DND-41 (cell line): ENCODE measurements at regions not wholly inside any gene's neighbourhood (a gene's known extent, or its start where the extent isn't known, plus 50 kb on each side); places are given as distances from the start of the nearest gene placed in this dataset.

Source experiments
- ATAC-seq: fragments of 200-7000 bp; cut with Tn5 transposase; 3 replicates; pipeline ENCODE4 v1.9.1; 2021; ENCODE audit warnings: low read depth; ENCODE audit not compliant: insufficient read depth
- DNase-seq: peaks from one replicate; pipeline ENCODE4 v3.0.0-alpha.2; 2020
- H2AFZ ChIP-seq: 2 replicates; pipeline ENCODE4 v1.6.0; 2012; ENCODE audit warnings: low read depth, low read length
- H3K27ac ChIP-seq: 2 replicates; pipeline ENCODE4 v1.5.1; 2012; ENCODE audit warnings: low read length, inconsistent platforms
- H3K27me3 ChIP-seq: fragments of 200-600 bp; sonication (generic); 2 replicates; pipeline ENCODE4 v1.6.0; 2012; ENCODE audit warnings: low read length, mild to moderate bottlenecking, inconsistent platforms; ENCODE audit not compliant: insufficient read depth, poor library complexity
- H3K36me3 ChIP-seq: 2 replicates; pipeline ENCODE4 v1.5.1; 2012; ENCODE audit warnings: low read length, inconsistent platforms; ENCODE audit not compliant: insufficient read depth
- H3K4me1 ChIP-seq: 2 replicates; pipeline ENCODE4 v1.5.1; 2012; ENCODE audit warnings: mild to moderate bottlenecking, low read length; ENCODE audit not compliant: insufficient read depth
- H3K4me2 ChIP-seq: 2 replicates; pipeline ENCODE4 v1.6.0; 2012; ENCODE audit warnings: mild to moderate bottlenecking, moderate library complexity, low read length, inconsistent platforms; ENCODE audit not compliant: insufficient read depth
- H3K4me3 ChIP-seq, 2 experiments: fragments of 200-600 bp in 1 of 2; shearing (Covaris generic) in 1 of 2; 2 replicates each; pipeline ENCODE4 v1.5.1; 2012 to 2016; ENCODE audit warnings: inconsistent platforms in 2 of 2, low read length in 2 of 2, mild to moderate bottlenecking in 2 of 2, low read depth in 1 of 2, moderate library complexity in 1 of 2
- H3K79me2 ChIP-seq: 2 replicates; pipeline ENCODE4 v1.6.0; 2012; ENCODE audit warnings: low read length, inconsistent platforms; ENCODE audit not compliant: insufficient read depth
- H3K9ac ChIP-seq: 2 replicates; pipeline ENCODE4 v1.6.0; 2012; ENCODE audit warnings: low read depth, mild to moderate bottlenecking, inconsistent platforms, low read length, moderate library complexity
- H3K9me3 ChIP-seq: 2 replicates; pipeline ENCODE4 v1.5.1; 2012; ENCODE audit warnings: low read length, moderate library complexity, mild to moderate bottlenecking, inconsistent platforms; ENCODE audit not compliant: insufficient read depth, severe bottlenecking
- H4K20me1 ChIP-seq: 2 replicates; pipeline ENCODE4 v1.6.0; 2012; ENCODE audit warnings: low read length; ENCODE audit not compliant: insufficient read depth
- EZH2 ChIP-seq: IDR thresholded peaks from 3 replicates; pipeline ENCODE4 v1.6.1; 2012; ENCODE audit warnings: borderline replicate concordance, low read depth, mild to moderate bottlenecking, moderate library complexity, low read length, inconsistent platforms; ENCODE audit not compliant: severe bottlenecking
- TF ChIP-seq, protein P1 (sequence below): IDR thresholded peaks from 2 replicates; pipeline ENCODE4 v1.5.1; 2012; ENCODE audit warnings: borderline replicate concordance, low read length, moderate library complexity, mild to moderate bottlenecking; ENCODE audit not compliant: poor library complexity, severe bottlenecking; ENCODE audit errors: extremely low read depth

DNA sequence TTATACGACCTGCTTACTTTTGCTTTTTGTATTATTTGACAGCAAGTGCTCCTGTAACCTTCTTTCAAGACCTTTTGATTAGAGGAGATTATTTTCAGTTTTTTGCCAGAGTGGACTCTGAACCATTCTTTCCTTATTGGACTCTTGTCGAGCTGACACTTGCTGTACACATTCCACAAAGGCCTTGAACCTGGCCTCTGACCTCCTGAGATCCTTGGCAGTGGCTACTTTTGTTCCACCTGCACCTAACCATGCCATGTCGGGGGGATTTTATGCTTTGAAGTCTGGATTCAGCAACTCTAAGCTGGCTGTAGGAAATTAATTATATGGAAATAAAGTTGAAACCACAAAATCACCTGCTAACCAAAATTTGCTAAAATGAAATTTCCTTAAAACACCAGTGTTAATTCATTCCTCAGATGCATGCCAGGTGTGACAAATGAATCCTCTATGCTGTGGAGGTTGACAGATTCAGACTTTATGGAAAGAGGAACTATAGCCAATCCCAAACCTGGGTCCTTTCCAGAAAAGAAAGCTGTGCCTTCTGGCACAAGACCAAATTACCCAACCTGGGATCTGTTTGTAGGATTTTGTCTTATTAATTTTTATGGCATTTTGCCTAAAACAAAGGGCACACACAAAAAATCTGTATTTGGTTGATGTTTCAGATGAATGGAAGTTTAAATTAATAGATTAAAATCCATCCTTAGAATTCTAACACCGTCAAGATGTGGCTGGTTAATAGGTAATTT lies 110.4 kb downstream of the CDC42EP3 start:
- no peak for DNase-seq
- H3K9ac ChIP-seq, result no peak overlapping the region
- H4K20me1 ChIP-seq, result no peaks in the 10 kb centered on the region
- TF ChIP-seq, protein P1, sequence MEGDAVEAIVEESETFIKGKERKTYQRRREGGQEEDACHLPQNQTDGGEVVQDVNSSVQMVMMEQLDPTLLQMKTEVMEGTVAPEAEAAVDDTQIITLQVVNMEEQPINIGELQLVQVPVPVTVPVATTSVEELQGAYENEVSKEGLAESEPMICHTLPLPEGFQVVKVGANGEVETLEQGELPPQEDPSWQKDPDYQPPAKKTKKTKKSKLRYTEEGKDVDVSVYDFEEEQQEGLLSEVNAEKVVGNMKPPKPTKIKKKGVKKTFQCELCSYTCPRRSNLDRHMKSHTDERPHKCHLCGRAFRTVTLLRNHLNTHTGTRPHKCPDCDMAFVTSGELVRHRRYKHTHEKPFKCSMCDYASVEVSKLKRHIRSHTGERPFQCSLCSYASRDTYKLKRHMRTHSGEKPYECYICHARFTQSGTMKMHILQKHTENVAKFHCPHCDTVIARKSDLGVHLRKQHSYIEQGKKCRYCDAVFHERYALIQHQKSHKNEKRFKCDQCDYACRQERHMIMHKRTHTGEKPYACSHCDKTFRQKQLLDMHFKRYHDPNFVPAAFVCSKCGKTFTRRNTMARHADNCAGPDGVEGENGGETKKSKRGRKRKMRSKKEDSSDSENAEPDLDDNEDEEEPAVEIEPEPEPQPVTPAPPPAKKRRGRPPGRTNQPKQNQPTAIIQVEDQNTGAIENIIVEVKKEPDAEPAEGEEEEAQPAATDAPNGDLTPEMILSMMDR, result no peak
- no peak for TF ChIP-seq EZH2
- H3K4me3 ChIP-seq, result no peak overlapping the region
- ATAC-seq, result no peak
- no peaks in the 10 kb centered on the region for H3K27me3 ChIP-seq
- no peaks in the 10 kb centered on the region for H3K36me3 ChIP-seq
- H3K9me3 ChIP-seq, result no peaks in the 10 kb centered on the region
- no peak overlapping the region for H3K27ac ChIP-seq
- no peaks in the 10 kb centered on the region for H3K4me1 ChIP-seq
- H3K79me2 ChIP-seq, result no peaks in the 10 kb centered on the region
- H2AFZ ChIP-seq, result no peak overlapping the region
- no peak overlapping the region for H3K4me2 ChIP-seq

DNA sequence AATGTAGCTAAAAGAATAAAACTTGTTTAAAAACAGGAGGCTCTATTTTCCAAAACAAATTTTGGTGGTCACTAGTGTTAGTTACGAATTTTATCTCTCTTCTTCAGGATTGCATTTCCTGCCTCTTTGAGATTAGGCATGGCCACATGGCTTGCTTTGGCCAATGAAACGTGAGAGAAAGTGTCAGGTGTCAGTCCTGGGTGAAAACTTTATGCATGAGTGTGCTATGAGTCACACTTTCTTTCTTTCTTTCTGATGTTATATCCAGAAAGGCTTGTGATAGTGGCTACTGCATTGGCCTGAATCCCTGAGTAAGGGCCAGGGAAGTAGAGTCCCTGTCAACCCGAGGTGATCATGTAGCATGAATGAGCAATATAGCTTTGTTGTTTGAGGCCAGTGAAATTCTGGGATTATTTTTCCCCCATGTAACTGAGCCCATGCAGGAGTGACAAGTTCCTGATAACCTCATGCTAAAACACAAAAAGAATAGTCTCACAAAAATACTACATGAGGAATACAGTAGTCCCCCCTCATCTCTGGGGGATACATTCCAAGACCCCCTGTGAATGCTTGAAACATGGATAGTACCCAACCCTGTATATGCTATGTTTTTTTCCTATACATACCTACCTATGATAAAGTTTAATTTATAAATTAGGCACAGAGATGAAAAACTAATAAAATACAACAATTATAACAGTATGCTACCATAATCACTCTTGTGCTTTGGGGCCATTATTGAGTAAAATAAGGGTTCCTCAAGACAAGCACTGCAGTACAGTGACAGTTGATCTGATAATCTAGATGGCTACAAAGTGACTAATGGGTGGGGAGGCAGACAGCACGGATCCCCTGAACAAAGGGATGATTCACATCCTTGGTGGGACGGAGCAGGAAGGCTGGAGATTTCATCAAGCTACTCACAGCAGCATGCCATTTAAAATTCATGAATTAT lies 109.5 kb downstream of the CDC42EP3 start:
- no peaks in the 10 kb centered on the region for H3K36me3 ChIP-seq
- H3K79me2 ChIP-seq, result no peaks in the 10 kb centered on the region
- ATAC-seq, result no peak
- H4K20me1 ChIP-seq, result no peaks in the 10 kb centered on the region
- no peaks in the 10 kb centered on the region for H3K4me1 ChIP-seq
- H3K27ac ChIP-seq, result no peak overlapping the region
- H3K9ac ChIP-seq, result no peak overlapping the region
- H3K9me3 ChIP-seq, result no peaks in the 10 kb centered on the region
- H3K4me2 ChIP-seq, result no peak overlapping the region
- H3K27me3 ChIP-seq, result no peaks in the 10 kb centered on the region
- TF ChIP-seq, protein P1, result no peak
- TF ChIP-seq EZH2, result no peak
- DNase-seq, result no peak
- H2AFZ ChIP-seq, result no peak overlapping the region
- H3K4me3 ChIP-seq, result no peak overlapping the region

DNA sequence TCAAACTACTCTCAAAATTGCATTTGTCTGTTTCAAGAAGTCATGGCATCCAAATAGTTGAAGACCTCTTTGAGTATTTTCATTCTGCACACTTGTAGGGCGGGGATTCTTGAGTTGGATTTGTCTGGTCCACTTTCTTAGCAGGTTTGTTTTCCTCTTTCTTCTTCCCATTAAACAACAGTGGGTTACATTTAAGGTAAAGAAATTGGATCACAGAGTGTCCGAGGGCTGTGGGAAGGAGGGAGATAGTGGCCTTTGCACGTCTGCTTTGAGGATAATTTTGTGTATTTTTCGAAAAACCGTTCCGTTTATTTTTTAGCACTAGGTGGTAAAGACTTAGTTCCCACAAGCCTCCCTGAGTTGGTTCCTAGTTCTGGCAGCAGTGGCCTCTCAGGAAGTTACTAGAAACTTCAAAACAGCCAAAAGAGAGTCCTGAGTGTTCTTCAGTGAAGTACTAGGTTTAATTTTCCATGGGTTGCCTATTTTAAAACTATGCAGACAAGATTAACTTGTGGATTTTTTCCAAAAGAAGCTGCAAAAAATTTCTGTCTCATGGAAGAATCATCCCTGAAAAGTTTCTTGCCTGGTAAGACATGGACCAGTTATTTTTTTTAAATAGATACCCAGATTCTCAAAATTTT lies 107.9 kb downstream of the CDC42EP3 start:
- ATAC-seq, result no peak
- no peak overlapping the region for H3K27ac ChIP-seq
- TF ChIP-seq, protein P1, result no peak
- TF ChIP-seq EZH2, result no peak

More for the DNA sequence above, 107.9 kb downstream of the CDC42EP3 start:
- no peaks in the 10 kb centered on the region for H3K4me1 ChIP-seq
- no peaks in the 10 kb centered on the region for H3K27me3 ChIP-seq
- no peaks in the 10 kb centered on the region for H3K79me2 ChIP-seq
- H3K36me3 ChIP-seq, result no peaks in the 10 kb centered on the region
- H2AFZ ChIP-seq, result no peak overlapping the region
- no peak for DNase-seq
- no peak overlapping the region for H3K4me2 ChIP-seq
- H3K4me3 ChIP-seq, result no peak overlapping the region
- H3K9me3 ChIP-seq, result no peaks in the 10 kb centered on the region
- H3K9ac ChIP-seq, result no peak overlapping the region
- H4K20me1 ChIP-seq, result no peaks in the 10 kb centered on the region
